ENCODE measurements at regions not wholly inside any gene's neighbourhood (a gene's known extent, or its start where the extent isn't known, plus 50 kb on each side); places are given as distances from the start of the nearest gene placed in this dataset.
"Not testable (repeated sequence)": the region's sequence is repeated elsewhere in the genome, so short reads cannot be mapped to it uniquely, and the experiment has no call there.

- TF ChIP-seq, protein P1, sequence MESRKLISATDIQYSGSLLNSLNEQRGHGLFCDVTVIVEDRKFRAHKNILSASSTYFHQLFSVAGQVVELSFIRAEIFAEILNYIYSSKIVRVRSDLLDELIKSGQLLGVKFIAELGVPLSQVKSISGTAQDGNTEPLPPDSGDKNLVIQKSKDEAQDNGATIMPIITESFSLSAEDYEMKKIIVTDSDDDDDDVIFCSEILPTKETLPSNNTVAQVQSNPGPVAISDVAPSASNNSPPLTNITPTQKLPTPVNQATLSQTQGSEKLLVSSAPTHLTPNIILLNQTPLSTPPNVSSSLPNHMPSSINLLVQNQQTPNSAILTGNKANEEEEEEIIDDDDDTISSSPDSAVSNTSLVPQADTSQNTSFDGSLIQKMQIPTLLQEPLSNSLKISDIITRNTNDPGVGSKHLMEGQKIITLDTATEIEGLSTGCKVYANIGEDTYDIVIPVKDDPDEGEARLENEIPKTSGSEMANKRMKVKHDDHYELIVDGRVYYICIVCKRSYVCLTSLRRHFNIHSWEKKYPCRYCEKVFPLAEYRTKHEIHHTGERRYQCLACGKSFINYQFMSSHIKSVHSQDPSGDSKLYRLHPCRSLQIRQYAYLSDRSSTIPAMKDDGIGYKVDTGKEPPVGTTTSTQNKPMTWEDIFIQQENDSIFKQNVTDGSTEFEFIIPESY (IDR thresholded peaks at IDR 0.05), result not testable (repeated sequence)
- not testable (repeated sequence) for TF ChIP-seq RAD21 (IDR thresholded peaks at IDR 0.05); CTCF (IDR thresholded peaks at IDR 0.05; ENCODE audit: low read depth, low read length, missing input control); GABPA (IDR thresholded peaks at IDR 0.05 in 1 of 2, conservative IDR thresholded peaks at IDR 0.05 in 1 of 2); EGR1 (IDR thresholded peaks at IDR 0.05; ENCODE audit: low read depth in 2 of 2); RXRA (IDR thresholded peaks at IDR 0.05); SP1 (IDR thresholded peaks at IDR 0.05); YY1 (IDR thresholded peaks at IDR 0.05); NR2F2 (IDR thresholded peaks at IDR 0.05); TAF1 (conservative IDR thresholded peaks at IDR 0.05)
- TF ChIP-seq, protein P2, sequence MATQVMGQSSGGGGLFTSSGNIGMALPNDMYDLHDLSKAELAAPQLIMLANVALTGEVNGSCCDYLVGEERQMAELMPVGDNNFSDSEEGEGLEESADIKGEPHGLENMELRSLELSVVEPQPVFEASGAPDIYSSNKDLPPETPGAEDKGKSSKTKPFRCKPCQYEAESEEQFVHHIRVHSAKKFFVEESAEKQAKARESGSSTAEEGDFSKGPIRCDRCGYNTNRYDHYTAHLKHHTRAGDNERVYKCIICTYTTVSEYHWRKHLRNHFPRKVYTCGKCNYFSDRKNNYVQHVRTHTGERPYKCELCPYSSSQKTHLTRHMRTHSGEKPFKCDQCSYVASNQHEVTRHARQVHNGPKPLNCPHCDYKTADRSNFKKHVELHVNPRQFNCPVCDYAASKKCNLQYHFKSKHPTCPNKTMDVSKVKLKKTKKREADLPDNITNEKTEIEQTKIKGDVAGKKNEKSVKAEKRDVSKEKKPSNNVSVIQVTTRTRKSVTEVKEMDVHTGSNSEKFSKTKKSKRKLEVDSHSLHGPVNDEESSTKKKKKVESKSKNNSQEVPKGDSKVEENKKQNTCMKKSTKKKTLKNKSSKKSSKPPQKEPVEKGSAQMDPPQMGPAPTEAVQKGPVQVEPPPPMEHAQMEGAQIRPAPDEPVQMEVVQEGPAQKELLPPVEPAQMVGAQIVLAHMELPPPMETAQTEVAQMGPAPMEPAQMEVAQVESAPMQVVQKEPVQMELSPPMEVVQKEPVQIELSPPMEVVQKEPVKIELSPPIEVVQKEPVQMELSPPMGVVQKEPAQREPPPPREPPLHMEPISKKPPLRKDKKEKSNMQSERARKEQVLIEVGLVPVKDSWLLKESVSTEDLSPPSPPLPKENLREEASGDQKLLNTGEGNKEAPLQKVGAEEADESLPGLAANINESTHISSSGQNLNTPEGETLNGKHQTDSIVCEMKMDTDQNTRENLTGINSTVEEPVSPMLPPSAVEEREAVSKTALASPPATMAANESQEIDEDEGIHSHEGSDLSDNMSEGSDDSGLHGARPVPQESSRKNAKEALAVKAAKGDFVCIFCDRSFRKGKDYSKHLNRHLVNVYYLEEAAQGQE (IDR thresholded peaks at IDR 0.05), result not testable (repeated sequence)
- TF ChIP-seq, protein P3, sequence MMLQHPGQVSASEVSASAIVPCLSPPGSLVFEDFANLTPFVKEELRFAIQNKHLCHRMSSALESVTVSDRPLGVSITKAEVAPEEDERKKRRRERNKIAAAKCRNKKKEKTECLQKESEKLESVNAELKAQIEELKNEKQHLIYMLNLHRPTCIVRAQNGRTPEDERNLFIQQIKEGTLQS (IDR thresholded peaks at IDR 0.05), result not testable (repeated sequence)
Measured at GRCh38 chr5:124916313-124916712, 169.9 kb upstream of the ZNF608 start.

Data from liver (tissue), 3 donors.